GM23338 (cell line): ENCODE measurements at regions not wholly inside any gene's neighbourhood (a gene's known extent, or its start where the extent isn't known, plus 50 kb on each side); places are given as distances from the start of the nearest gene placed in this dataset.

Experiments used
- ATAC-seq: fragments of 200-7000 bp; cut with Tn5 transposase; 3 replicates; pipeline ENCODE4 v1.9.1; 2020
- DNase-seq: peaks from one replicate; pipeline ENCODE4 v3.0.0-alpha.2; 2015; ENCODE audit warnings: low spot score
- H2AFZ ChIP-seq: fragments of 200-600 bp; sonication (generic); 2 replicates; pipeline ENCODE4 v1.8.0; 2016; ENCODE audit warnings: antibody characterized with exemption, mild to moderate bottlenecking, moderate library complexity
- H3F3A ChIP-seq: fragments of 200-600 bp; sonication (generic); replicated peaks from 2 replicates; pipeline ENCODE4 v1.8.0; 2017; ENCODE audit warnings: antibody characterized with exemption, mixed run types, low read depth
- H3K27ac ChIP-seq: fragments of 200-600 bp; sonication (generic); 2 replicates; pipeline ENCODE4 v1.6.1; 2016; ENCODE audit warnings: low read depth
- H3K27me3 ChIP-seq: fragments of 200-600 bp; sonication (generic); 2 replicates; pipeline ENCODE4 v1.8.0; 2016; ENCODE audit warnings: mild to moderate bottlenecking, mixed run types, moderate library complexity; ENCODE audit not compliant: insufficient read depth
- H3K36me3 ChIP-seq: fragments of 200-600 bp; sonication (generic); 2 replicates; pipeline ENCODE4 v1.8.0; 2016; ENCODE audit warnings: mild to moderate bottlenecking; ENCODE audit not compliant: insufficient read depth
- H3K4me1 ChIP-seq: fragments of 200-600 bp; sonication (generic); 2 replicates; pipeline ENCODE4 v1.8.0; 2016; ENCODE audit warnings: mild to moderate bottlenecking, moderate library complexity; ENCODE audit not compliant: insufficient read depth
- H3K4me2 ChIP-seq: fragments of 200-600 bp; sonication (generic); 2 replicates; pipeline ENCODE4 v1.7.1; 2017; ENCODE audit warnings: mixed run types
- H3K4me3 ChIP-seq: fragments of 200-600 bp; sonication (generic); 2 replicates; pipeline ENCODE4 v1.6.1; 2016; ENCODE audit warnings: mixed run types
- H3K79me2 ChIP-seq: fragments of 200-600 bp; sonication (generic); replicated peaks from 2 replicates; pipeline ENCODE4 v1.8.0; 2017; ENCODE audit warnings: mild to moderate bottlenecking; ENCODE audit not compliant: insufficient read depth
- H3K9me2 ChIP-seq: fragments of 200-600 bp; sonication (generic); 2 replicates; pipeline ENCODE4 v1.8.0; 2017; ENCODE audit not compliant: insufficient read depth
- H4K20me1 ChIP-seq: fragments of 200-600 bp; sonication (generic); replicated peaks from 2 replicates; pipeline ENCODE4 v1.8.0; 2017; ENCODE audit warnings: mild to moderate bottlenecking; ENCODE audit not compliant: insufficient read depth
- H3K27ac Mint-ChIP-seq: 2 replicates; pipeline ENCODE4 v1.8.0; 2020; ENCODE audit warnings: inconsistent platforms, mild to moderate bottlenecking, moderate library complexity, mixed read lengths
- H3K27me3 Mint-ChIP-seq: 3 replicates; pipeline ENCODE4 v1.8.0; 2022; ENCODE audit warnings: low read depth, mild to moderate bottlenecking, moderate library complexity, mixed read lengths, inconsistent platforms; ENCODE audit not compliant: insufficient read depth, poor library complexity
- H3K36me3 Mint-ChIP-seq: 3 replicates; pipeline ENCODE4 v1.8.0; 2021; ENCODE audit warnings: low read depth, mild to moderate bottlenecking, inconsistent platforms, moderate library complexity, mixed read lengths
- H3K4me1 Mint-ChIP-seq: 3 replicates; pipeline ENCODE4 v1.8.0; 2020; ENCODE audit warnings: mild to moderate bottlenecking, inconsistent platforms, mixed read lengths
- H3K4me3 Mint-ChIP-seq: 3 replicates; pipeline ENCODE4 v1.8.0; 2021; ENCODE audit warnings: moderate library complexity, mild to moderate bottlenecking, inconsistent platforms, mixed read lengths
- H3K9me3 Mint-ChIP-seq: 3 replicates; pipeline ENCODE4 v1.8.0; 2020; ENCODE audit warnings: moderate library complexity, mild to moderate bottlenecking, inconsistent platforms, mixed read lengths
- CREB1 ChIP-seq: fragments of 250-450 bp; sonication (Bioruptor Pico); IDR thresholded peaks from 2 replicates; pipeline ENCODE4 v1.5.0; 2020; ENCODE audit warnings: low read depth, mild to moderate bottlenecking, moderate library complexity
- CTCF ChIP-seq, 2 experiments: fragments of 200-600 bp in 1 of 2; sonication (generic) in 1 of 2; conservative IDR thresholded peaks; 2 replicates each; pipeline versions ENCODE4 v1.5.1 to v1.6.1; 2016 to 2017; ENCODE audit warnings: antibody characterized with exemption in 2 of 2, low read depth in 2 of 2, mild to moderate bottlenecking in 2 of 2, moderate library complexity in 1 of 2
- EZH2 ChIP-seq: fragments of 200-600 bp; sonication (generic); IDR thresholded peaks from one replicate; pipeline ENCODE4 v1.8.0; 2017; ENCODE audit warnings: antibody characterized with exemption, mild to moderate bottlenecking, low read depth; ENCODE audit not compliant: unreplicated experiment
- JUNB ChIP-seq: IDR thresholded peaks from one replicate; pipeline ENCODE4 v1.6.1; 2016; ENCODE audit warnings: antibody characterized with exemption; ENCODE audit not compliant: unreplicated experiment
- NANOG ChIP-seq: IDR thresholded peaks from 2 replicates; pipeline ENCODE4 v1.6.1; 2016; ENCODE audit warnings: antibody characterized with exemption, borderline replicate concordance
- ZNF331 ChIP-seq: fragments of 250-450 bp; sonication (Bioruptor Pico); IDR thresholded peaks from 2 replicates; pipeline ENCODE4 v1.5.0; 2020; ENCODE audit warnings: low read depth, mild to moderate bottlenecking, moderate library complexity
- ZNF462 ChIP-seq: fragments of 250-450 bp; sonication (Bioruptor Pico); IDR thresholded peaks from 2 replicates; pipeline ENCODE4 v1.5.0; 2020; ENCODE audit warnings: mild to moderate bottlenecking, moderate library complexity

GRCh38 chr17:34126496-34126895 lies 128.6 kb upstream of the CCL2 start (continued):
- no peak for TF ChIP-seq ZNF462 (CRISPR knock-in tag)
- no peak for TF ChIP-seq CREB1 (CRISPR knock-in tag)
- TF ChIP-seq EZH2 = no peak
- no peak for TF ChIP-seq JUNB

GRCh38 chr17:34126965-34127364 lies 128.1 kb upstream of the CCL2 start:
- Histone ChIP-seq H4K20me1 (no peaks in the 10 kb centered on the region), H3K27ac (no peak overlapping the region), H3K4me2 (no peak overlapping the region), H3K27me3 (no peaks in the 10 kb centered on the region), H3K9me2 (no peaks in the 10 kb centered on the region), H3K4me1 (peaks cover 6% of the 10 kb centered on the region), H3K4me3 (no peak overlapping the region), H2AFZ (no peak overlapping the region), H3K36me3 (no peaks in the 10 kb centered on the region), H3K79me2 (no peaks in the 10 kb centered on the region), H3F3A (no peaks in the 10 kb centered on the region)
- no peak overlapping the region for H3K4me3 Mint-ChIP-seq
- no peaks in the 10 kb centered on the region for H3K36me3 Mint-ChIP-seq
- ATAC-seq (no peak), DNase-seq (no peak)
- no peak overlapping the region for H3K27ac Mint-ChIP-seq
- no peaks in the 10 kb centered on the region for H3K9me3 Mint-ChIP-seq
- TF ChIP-seq CTCF (conservative IDR thresholded peaks at IDR 0.05; ENCODE audit: low read depth in 2 of 2) = no peak
- TF ChIP-seq NANOG = no peak
- no peak for TF ChIP-seq ZNF331 (CRISPR knock-in tag)
- H3K4me1 Mint-ChIP-seq = peaks cover 10% of the 10 kb centered on the region
- H3K27me3 Mint-ChIP-seq = no peaks in the 10 kb centered on the region
